ENCODE measurements at regions not wholly inside any gene's neighbourhood (a gene's known extent, or its start where the extent isn't known, plus 50 kb on each side); places are given as distances from the start of the nearest gene placed in this dataset.

- DNase-seq: no peak
Observed at GRCh38 chr12:92574911-92575570, 127.7 kb upstream of the PLEKHG7 start.

GRCh38 chr12:92574051-92574783 is 128.6 kb upstream of the PLEKHG7 start:
- peak; percentile 28 for DNase-seq

- DNase-seq: no peak
Observed at GRCh38 chr12:92573104-92573503, 129.7 kb upstream of the PLEKHG7 start.

GRCh38 chr12:92571844-92572543 is 130.8 kb upstream of the PLEKHG7 start:
- DNase-seq: no peak

GRCh38 chr12:92571169-92571568 is 131.6 kb upstream of the PLEKHG7 start:
- no peak for DNase-seq

GRCh38 chr12:92570056-92570753 is 132.6 kb upstream of the PLEKHG7 start:
- DNase-seq: peak; percentile 86

- DNase-seq: no peak
Observed at GRCh38 chr12:92568691-92569090, 134.1 kb upstream of the PLEKHG7 start.

- DNase-seq: no peak
Observed at GRCh38 chr12:92566448-92567019, 136.3 kb upstream of the PLEKHG7 start.

- no peak for DNase-seq
Observed at GRCh38 chr12:92563819-92564218, 139.0 kb upstream of the PLEKHG7 start.

GRCh38 chr12:92562063-92562734 is 140.6 kb upstream of the PLEKHG7 start:
- DNase-seq: no peak

- DNase-seq: peak; percentile 47
Observed at GRCh38 chr12:92561543-92561899, 141.3 kb upstream of the PLEKHG7 start.

- no peak for DNase-seq
Observed at GRCh38 chr12:92560713-92561542, 141.9 kb upstream of the PLEKHG7 start.

- DNase-seq: no peak
Observed at GRCh38 chr12:92558806-92559205, 144.0 kb upstream of the PLEKHG7 start.

GRCh38 chr12:92558215-92558773 is 144.5 kb upstream of the PLEKHG7 start:
- no peak for DNase-seq

- no peak for DNase-seq
Observed at GRCh38 chr12:92557422-92557724, 145.4 kb upstream of the PLEKHG7 start.

GRCh38 chr12:92556637-92557421 is 146.0 kb upstream of the PLEKHG7 start:
- DNase-seq: no peak

GRCh38 chr12:92556141-92556540 is 146.6 kb upstream of the PLEKHG7 start:
- no peak for DNase-seq

GRCh38 chr12:92554158-92555073 is 148.4 kb upstream of the PLEKHG7 start:
- DNase-seq: no peak

GRCh38 chr12:92553389-92553788 is 149.4 kb upstream of the PLEKHG7 start:
- peak; percentile 77 for DNase-seq
